ENCODE measurements at regions not wholly inside any gene's neighbourhood (a gene's known extent, or its start where the extent isn't known, plus 50 kb on each side); places are given as distances from the start of the nearest gene placed in this dataset.

DNA sequence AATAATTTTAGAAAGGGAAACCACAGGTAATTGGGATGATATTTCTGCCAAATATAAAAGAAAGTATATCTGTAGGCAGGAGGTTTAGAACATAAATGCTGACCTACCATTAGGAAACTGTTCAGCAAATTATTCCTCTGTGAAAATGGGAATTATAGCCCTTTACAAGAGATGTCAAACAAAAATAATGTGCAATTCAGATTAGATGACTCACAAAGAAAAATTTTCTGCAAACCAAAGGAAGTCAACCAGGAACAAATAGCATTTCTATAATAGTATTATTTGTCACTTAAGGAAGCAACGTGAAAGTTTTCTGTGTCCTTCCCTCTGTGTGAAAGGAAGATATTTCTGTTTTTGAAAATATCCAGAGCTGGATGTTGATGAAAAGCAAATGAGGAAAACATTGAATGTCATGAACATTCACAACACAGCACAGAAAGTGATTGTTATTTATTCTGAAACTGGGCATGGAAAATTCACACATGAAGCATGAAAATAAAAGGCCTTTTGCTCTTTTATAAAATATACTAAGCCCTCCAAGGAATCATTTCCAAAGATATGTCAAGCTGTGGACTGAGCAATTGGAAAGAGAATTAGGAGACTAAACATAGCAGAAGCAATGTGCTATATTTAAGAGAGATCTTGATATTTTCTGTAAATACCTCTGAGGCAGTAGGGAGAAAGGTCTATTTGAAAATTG, 57.9 kb upstream of the SPHKAP start:
- DNase-seq (ENCODE audit: low spot score, unreplicated experiment) = no peak
- H3K4me3 Mint-ChIP-seq (ENCODE audit: low read depth) = no peak overlapping the region
- no peak for TF ChIP-seq CTCF (IDR thresholded peaks at IDR 0.05; ENCODE audit: unreplicated experiment)
- H3K4me1 Mint-ChIP-seq (ENCODE audit: low read depth) = no peaks in the 10 kb centered on the region
- H3K27ac Mint-ChIP-seq = no peak overlapping the region
- H3K36me3 Mint-ChIP-seq (ENCODE audit: insufficient read depth) = no peaks in the 10 kb centered on the region
- H3K9me3 Mint-ChIP-seq (ENCODE audit: low read depth) = no peaks in the 10 kb centered on the region
- H3K27me3 Mint-ChIP-seq = no peaks in the 10 kb centered on the region

Measured in progenitor cell of endocrine pancreas (in vitro differentiated cells).